Endothelial cell of umbilical vein (primary cell): ENCODE measurements at regions not wholly inside any gene's neighbourhood (a gene's known extent, or its start where the extent isn't known, plus 50 kb on each side); places are given as distances from the start of the nearest gene placed in this dataset.

Experiments used
- CTCF ChIP-seq, 2 donors: IDR thresholded peaks; 1 replicate in 1 of 2; 2 replicates in 1 of 2; pipeline ENCODE4 v1.5.1; 2011; ENCODE audit warnings: low read length in 2 of 2, mild to moderate bottlenecking in 2 of 2, moderate library complexity in 2 of 2, control low read depth in 1 of 2, inconsistent platforms in 1 of 2, low read depth in 1 of 2; ENCODE audit not compliant: insufficient read depth in 1 of 2; ENCODE audit errors: extremely low read depth in 1 of 2
- EZH2 ChIP-seq: IDR thresholded peaks from 2 replicates; pipeline ENCODE4 v1.6.1; 2012; ENCODE audit warnings: borderline replicate concordance, low read depth, mild to moderate bottlenecking, moderate library complexity, low read length, inconsistent platforms; ENCODE audit not compliant: severe bottlenecking
- FOS ChIP-seq: IDR thresholded peaks from 2 replicates; pipeline ENCODE4 v1.6.1; 2011; ENCODE audit warnings: mild to moderate bottlenecking, low read length, moderate library complexity, borderline replicate concordance; ENCODE audit not compliant: insufficient read depth
- MAX ChIP-seq: IDR thresholded peaks from 2 replicates; pipeline ENCODE4 v1.6.1; 2011; ENCODE audit not compliant: insufficient read depth, insufficient read length
- MYC ChIP-seq: IDR thresholded peaks from one replicate; pipeline ENCODE4 v1.6.1; 2011; ENCODE audit warnings: mild to moderate bottlenecking, low read depth, low read length
- POLR2A ChIP-seq: IDR thresholded peaks from 2 replicates; pipeline ENCODE4 v1.6.1; 2012; ENCODE audit warnings: low read depth, mild to moderate bottlenecking, control low read depth, low read length
- POLR2AphosphoS5 ChIP-seq: IDR thresholded peaks from 2 replicates; pipeline ENCODE4 v1.6.1; 2012; ENCODE audit warnings: low read depth, mild to moderate bottlenecking, control low read depth, low read length, moderate library complexity; ENCODE audit not compliant: insufficient read depth

GRCh38 chr10:42987121-42987541 lies 89.7 kb upstream of the RET start:
- TF ChIP-seq POLR2A (no peak), MAX (no peak), EZH2 (no peak), POLR2AphosphoS5 (no peak), CTCF (IDR thresholded peaks at IDR 0.05; ENCODE audit: extremely low read depth in 1 of 2, insufficient read depth in 1 of 2, low read depth in 1 of 2, low read length in 2 of 2) (no peak), FOS (no peak), MYC (no peak)
